Tibial nerve (tissue), 4 donors: ENCODE measurements at regions not wholly inside any gene's neighbourhood (a gene's known extent, or its start where the extent isn't known, plus 50 kb on each side); places are given as distances from the start of the nearest gene placed in this dataset.

Experiments
- DNase-seq, 2 donors: peaks; one replicate each; pipeline ENCODE4 v3.0.0-alpha.2; 2019; ENCODE audit warnings: low spot score in 2 of 2
- H3K27ac ChIP-seq, 4 donors: fragments of 200-600 bp; sonication (generic) in 3 of 4; one replicate each; pipeline ENCODE4 v1.5.1; 2017 to 2019; ENCODE audit warnings: mild to moderate bottlenecking in 1 of 4
- H3K27me3 ChIP-seq, 2 donors: fragments of 200-600 bp; sonication (generic) in 1 of 2; one replicate each; pipeline versions ENCODE4 v1.5.1 to v1.6.0; 2017 to 2019
- H3K36me3 ChIP-seq, 3 donors: fragments of 200-600 bp; sonication (generic); one replicate each; pipeline ENCODE4 v1.5.1; 2018 to 2019
- H3K4me1 ChIP-seq, 4 donors: fragments of 200-600 bp; sonication (generic) in 3 of 4; one replicate each; pipeline ENCODE4 v1.5.1; 2017 to 2019
- H3K4me3 ChIP-seq, 4 donors: fragments of 200-600 bp; sonication (generic) in 3 of 4; one replicate each; pipeline ENCODE4 v1.5.1; 2017 to 2019; ENCODE audit warnings: mild to moderate bottlenecking in 1 of 4, moderate library complexity in 1 of 4
- H3K9me3 ChIP-seq, 4 donors: fragments of 200-600 bp; sonication (generic) in 3 of 4; one replicate each; pipeline ENCODE4 v1.5.1; 2017 to 2019
- CTCF ChIP-seq, 5 experiments: fragments of 200-600 bp in 3 of 5; fragments of 450-650 bp in 2 of 5; sonication (generic) in 3 of 5; IDR thresholded peaks; one replicate each; pipeline ENCODE4 v1.5.1; 2016 to 2019; ENCODE audit warnings: antibody characterized with exemption in 5 of 5, mild to moderate bottlenecking in 3 of 5, moderate library complexity in 2 of 5
- EP300 ChIP-seq, 2 donors: sonication (generic); formaldehyde crosslinking; IDR thresholded peaks; one replicate each; pipeline ENCODE4 v1.6.1; 2017; ENCODE audit warnings: antibody characterized with exemption in 2 of 2, mild to moderate bottlenecking in 1 of 2
- POLR2A ChIP-seq, 2 donors: fragments of 450-650 bp; IDR thresholded peaks; one replicate each; pipeline ENCODE4 v1.6.1; 2017; ENCODE audit warnings: antibody characterized with exemption in 2 of 2, mild to moderate bottlenecking in 2 of 2, moderate library complexity in 2 of 2
- WGBS, 2 donors: methylation state at CpG; one replicate each; pipeline ENCODE4 v1.1.5; 2018; 5-methylcytosine and 5-hydroxymethylcytosine counted together

GRCh38 chr5:145586661-145587307 lies 248.4 kb downstream of the PRELID2 start:
- H3K4me1 ChIP-seq = peaks cover 0 to 10% (median 0%) of the 10 kb centered on the region in 4 donors
- WGBS, 2 donors = 79 to 80% methylated on average over 5 of the region's 5 CpGs

GRCh38 chr5:145585443-145586148 lies 249.5 kb downstream of the PRELID2 start:
- DNase-seq = no peak
- H3K4me3 ChIP-seq = no peak overlapping the region
- no peak overlapping the region for H3K27ac ChIP-seq
- TF ChIP-seq POLR2A (IDR thresholded peaks at IDR 0.05) (no peak), CTCF (IDR thresholded peaks at IDR 0.05) (no peak), EP300 (IDR thresholded peaks at IDR 0.05) (no peak)
- H3K4me1 ChIP-seq = peaks cover 0 to 10% (median 0%) of the 10 kb centered on the region in 4 donors
- no peaks in the 10 kb centered on the region for H3K27me3 ChIP-seq
- H3K36me3 ChIP-seq = no peaks in the 10 kb centered on the region
- peaks cover 0 to 10% (median 0%) of the 10 kb centered on the region in 4 donors for H3K9me3 ChIP-seq
- 51 to 52% methylated on average over 5 of the region's 5 CpGs for WGBS, 2 donors

More at GRCh38 chr5:145586661-145587307, 248.4 kb downstream of the PRELID2 start:
- Histone ChIP-seq H3K27ac (no peak overlapping the region), H3K36me3 (no peaks in the 10 kb centered on the region), H3K27me3 (no peaks in the 10 kb centered on the region), H3K4me3 (no peak overlapping the region), H3K9me3 (peaks cover 0 to 10% (median 0%) of the 10 kb centered on the region in 4 donors)
- DNase-seq = no peak
- TF ChIP-seq POLR2A (IDR thresholded peaks at IDR 0.05) (no peak), EP300 (IDR thresholded peaks at IDR 0.05) (no peak)

GRCh38 chr5:145579301-145579700 lies 255.8 kb downstream of the PRELID2 start:
- DNase-seq = no peak
- Histone ChIP-seq H3K36me3 (peaks cover 0 to 3% (median 0%) of the 10 kb centered on the region in 3 donors), H3K4me1 (no peaks in the 10 kb centered on the region), H3K27me3 (no peaks in the 10 kb centered on the region), H3K9me3 (peaks cover 0 to 34% (median 5%) of the 10 kb centered on the region in 4 donors), H3K27ac (no peak overlapping the region), H3K4me3 (no peak overlapping the region)
- TF ChIP-seq EP300 (IDR thresholded peaks at IDR 0.05) (no peak), POLR2A (IDR thresholded peaks at IDR 0.05) (no peak), CTCF (IDR thresholded peaks at IDR 0.05) (no peak)
- 43 to 47% methylated on average over 1 of the region's 1 CpG for WGBS, 2 donors

GRCh38 chr5:145574889-145575573 lies 260.1 kb downstream of the PRELID2 start:
- Histone ChIP-seq H3K9me3 (peaks cover 0 to 28% (median 5%) of the 10 kb centered on the region in 4 donors), H3K27me3 (no peaks in the 10 kb centered on the region), H3K4me3 (no peak overlapping the region), H3K27ac (no peak overlapping the region), H3K4me1 (no peaks in the 10 kb centered on the region), H3K36me3 (peaks cover 0 to 12% (median 0%) of the 10 kb centered on the region in 3 donors)
- no peak for DNase-seq
- TF ChIP-seq CTCF (IDR thresholded peaks at IDR 0.05) = no peak
- TF ChIP-seq EP300 (IDR thresholded peaks at IDR 0.05) = no peak
- TF ChIP-seq POLR2A (IDR thresholded peaks at IDR 0.05) = no peak
- 81 to 86% methylated on average over 3 of the region's 3 CpGs for WGBS, 2 donors

- H3K27me3 ChIP-seq = no peaks in the 10 kb centered on the region
- no peak for TF ChIP-seq EP300 (IDR thresholded peaks at IDR 0.05)
- no peak for TF ChIP-seq CTCF (IDR thresholded peaks at IDR 0.05)
- no peak for TF ChIP-seq POLR2A (IDR thresholded peaks at IDR 0.05)
- DNase-seq = no peak
- no peak overlapping the region for H3K27ac ChIP-seq
- H3K36me3 ChIP-seq = peaks cover 0 to 3% (median 0%) of the 10 kb centered on the region in 3 donors
- no peaks in the 10 kb centered on the region for H3K4me1 ChIP-seq
- H3K4me3 ChIP-seq = no peak overlapping the region
- H3K9me3 ChIP-seq = no peaks in the 10 kb centered on the region
These were observed 266.6 kb downstream of the PRELID2 start for GRCh38 chr5:145568581-145568980.
